OCI-M2 (cell line): ENCODE measurements at regions not wholly inside any gene's neighbourhood (a gene's known extent, or its start where the extent isn't known, plus 50 kb on each side); places are given as distances from the start of the nearest gene placed in this dataset.
"Not testable (repeated sequence)": the region's sequence is repeated elsewhere in the genome, so short reads cannot be mapped to it uniquely, and the experiment has no call there.

ENCODE experiments used
- DNase-seq: peaks from one replicate; lab custom pipeline; 2025; ENCODE audit not compliant: unreplicated experiment; lab: John Stamatoyannopoulos, UW

DNA sequence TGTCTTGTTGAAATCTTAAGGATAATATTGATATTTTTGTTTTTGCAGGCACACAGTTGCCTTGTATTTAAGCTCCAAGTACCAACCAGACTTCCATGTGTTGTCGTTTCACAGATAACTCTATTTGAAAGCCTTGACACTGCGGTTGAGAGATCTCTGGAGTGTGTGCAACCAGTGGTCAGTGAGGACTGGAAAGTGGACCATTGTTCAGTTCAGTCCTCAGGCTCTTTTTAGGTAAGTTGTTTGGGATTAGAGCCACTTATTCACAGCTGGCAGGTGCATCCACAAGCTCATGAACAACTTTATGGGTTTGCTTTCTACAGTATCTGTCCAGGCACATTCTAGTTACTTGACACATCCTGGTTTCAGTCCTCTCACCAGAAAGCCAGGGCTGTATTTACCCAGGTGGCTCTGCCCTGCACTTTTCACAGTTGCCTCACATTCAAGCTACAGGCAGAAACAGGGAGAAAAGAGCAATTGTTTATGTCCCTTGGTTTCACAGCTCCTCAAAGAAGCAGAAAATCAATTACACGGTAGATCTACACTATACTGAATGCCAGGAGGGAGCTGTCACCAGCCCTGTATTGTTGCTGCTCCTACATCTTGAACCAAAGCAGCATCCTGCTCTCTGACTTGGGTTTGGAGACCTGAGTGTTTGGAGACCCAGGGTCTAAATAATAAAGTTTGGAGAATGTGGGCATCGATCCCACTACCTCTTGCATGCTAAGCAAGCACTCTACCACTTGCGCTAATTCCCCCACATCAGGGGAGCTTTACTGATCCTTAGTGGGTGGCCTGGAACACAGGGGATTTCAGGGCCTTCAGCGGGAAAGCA is 543.3 kb downstream of the PRIM2 start:
- DNase-seq: not testable (repeated sequence)

DNA sequence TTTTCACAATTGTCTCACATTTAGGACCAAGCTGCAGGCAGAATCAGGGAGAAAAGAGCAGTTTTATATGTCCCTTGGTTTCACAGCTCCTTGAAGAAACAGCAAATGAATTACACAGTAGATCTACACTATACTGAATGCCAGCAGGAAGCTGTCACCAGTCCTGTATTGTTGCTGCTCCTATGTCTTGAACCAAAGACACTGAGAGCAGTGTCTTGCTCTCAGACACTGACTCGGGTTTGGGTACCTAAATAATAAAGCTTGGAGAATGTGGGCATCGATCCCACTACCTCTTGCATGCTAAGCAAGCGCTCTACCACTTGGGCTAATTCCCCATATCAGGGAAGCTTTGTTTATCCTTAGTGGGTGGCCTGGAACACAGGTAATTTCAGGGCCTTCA is 552.7 kb downstream of the PRIM2 start:
- DNase-seq: not testable (repeated sequence)

DNA sequence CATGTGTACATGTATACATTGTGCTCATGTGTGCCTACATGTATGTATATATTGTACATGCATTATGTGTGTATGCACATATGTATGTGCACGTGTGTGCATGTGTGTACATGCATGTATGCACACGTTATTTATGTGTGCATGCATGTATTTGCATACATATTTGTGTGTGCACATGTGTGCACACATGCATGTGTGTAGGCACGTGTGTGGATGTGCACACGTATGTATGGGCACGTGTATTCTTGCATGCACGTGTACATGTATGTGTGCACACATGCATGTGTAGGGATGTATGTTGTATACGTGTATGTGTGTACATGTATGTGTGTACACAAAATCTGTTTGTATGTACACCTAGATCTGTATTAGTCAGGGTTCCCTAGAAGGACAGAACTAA is 556.0 kb downstream of the PRIM2 start:
- not testable (repeated sequence) for DNase-seq

DNA sequence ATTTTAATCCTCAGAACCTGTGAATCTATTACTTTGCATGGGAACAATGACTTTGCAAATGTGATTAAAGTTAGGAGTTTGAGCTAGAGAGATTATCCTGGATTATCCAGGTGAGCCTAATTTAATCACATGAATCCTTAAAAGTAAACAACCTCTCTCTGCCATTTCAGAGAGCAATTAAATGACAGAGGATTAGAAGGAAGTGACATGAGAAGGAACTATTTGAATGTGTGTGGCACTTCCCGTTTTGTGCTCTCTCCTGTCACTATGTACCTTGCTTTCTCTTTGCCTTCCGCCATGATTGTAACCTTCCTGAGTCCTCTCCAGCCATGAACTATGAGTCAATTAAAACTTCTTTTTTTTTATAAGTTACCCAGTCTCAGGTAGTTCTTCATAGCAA is 559.2 kb downstream of the PRIM2 start:
- DNase-seq: not testable (repeated sequence)

DNA sequence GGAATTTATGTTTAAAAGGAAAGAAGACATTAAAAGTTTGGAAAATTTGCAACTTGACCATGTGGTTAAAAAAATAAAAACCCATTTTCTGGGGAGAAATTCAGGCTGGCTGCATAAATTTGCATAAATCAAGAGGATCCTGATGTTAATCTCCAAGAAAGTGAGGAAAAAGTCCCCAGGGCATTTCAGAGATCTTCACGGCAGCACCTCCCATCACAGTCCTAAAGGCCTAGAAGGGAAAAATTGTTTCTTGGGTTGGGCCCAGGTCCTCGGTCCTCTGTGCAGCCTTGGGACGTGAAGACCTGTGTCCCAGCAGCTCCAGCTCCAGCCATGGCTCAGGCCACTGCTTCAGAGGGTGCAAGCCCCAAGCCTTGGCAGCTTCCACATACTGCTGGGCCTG is 560.3 kb downstream of the PRIM2 start:
- not testable (repeated sequence) for DNase-seq

DNA sequence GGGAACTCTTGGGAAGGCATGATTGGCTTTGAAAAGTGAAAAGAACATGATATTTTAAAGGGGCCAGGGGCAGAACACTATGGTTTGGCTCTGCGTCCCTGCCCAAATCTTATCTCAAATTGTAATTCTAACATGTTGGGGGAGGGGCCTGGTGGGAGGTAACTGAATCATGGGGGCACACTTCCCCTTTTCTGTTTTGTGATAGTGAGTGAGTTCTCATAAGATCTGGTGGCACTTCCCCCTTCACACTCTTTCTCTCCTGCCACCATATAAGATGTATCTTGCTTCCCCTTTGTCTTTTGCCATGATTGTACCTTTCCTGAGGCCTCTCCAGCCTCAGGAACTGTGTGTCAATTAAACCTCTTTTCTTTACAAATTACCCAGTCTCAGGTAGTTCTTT is 561.4 kb downstream of the PRIM2 start:
- DNase-seq: not testable (repeated sequence)

DNA sequence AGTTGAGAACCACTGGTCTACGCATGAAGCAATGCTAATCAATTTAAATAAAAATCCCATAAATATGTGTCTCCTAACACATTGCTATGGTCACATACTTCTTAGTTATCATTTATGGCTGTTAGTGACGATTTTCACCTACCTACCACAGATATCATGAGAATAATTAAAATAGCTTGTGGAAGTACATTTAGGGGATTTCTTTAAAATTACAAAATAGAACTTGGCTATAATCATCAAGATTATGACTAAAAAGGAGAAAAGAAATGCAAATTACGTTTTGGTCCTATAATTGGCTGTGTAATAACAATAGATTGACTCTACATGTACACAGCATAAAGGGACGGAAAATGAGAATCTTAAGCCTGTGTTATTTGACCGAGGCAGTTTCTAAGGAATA is 581.4 kb downstream of the PRIM2 start:
- not testable (repeated sequence) for DNase-seq

DNA sequence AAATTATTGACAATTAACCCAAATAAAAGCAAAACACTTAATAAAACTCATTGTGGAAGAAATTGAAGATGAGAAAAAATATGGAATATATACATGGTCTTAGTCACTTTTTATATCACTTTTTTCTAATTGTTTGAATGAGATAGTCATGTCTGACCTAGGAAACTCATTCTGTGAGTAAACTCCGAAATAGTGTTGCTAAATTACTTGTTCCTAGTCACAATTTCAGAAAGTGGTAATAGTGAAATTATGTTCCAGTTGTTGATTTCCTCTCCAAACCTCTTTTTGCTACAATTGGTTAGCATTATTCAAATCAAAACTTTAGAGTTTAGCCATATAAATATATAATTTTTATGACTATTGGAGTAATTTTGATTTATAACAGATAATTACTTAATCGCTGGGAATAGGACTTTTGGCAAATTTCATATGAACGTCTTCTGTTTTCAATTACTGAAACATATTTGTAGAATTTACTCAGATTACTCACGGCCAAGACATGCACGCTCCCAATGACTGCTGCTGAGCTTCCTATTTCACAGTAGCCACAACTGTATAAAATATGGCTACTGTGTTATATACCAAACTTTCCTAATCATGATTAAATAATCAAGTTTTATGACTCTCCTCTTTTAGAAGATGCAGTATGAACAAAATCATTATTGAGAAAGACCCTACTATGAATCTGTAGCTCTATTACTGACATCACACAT is 583.4 kb downstream of the PRIM2 start:
- not testable (repeated sequence) for DNase-seq

DNA sequence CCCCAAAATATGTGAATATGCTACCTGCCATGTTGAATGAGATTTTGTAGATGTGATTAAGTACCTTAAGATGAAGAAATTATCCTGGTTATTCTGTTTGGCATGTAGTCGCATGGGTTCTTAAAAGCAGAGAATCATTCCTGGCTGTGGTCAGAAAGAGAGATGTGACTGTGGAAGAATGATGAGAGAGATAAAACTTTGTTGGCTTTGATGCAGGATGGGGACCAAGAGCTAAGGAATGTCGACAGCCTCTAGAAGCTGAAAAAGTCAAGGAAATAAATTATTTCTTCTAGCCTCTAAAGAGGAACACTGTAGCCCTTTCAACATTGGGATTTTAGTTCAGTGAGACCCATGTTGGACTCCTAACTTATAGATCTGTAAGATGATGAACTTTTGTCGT is 584.0 kb downstream of the PRIM2 start:
- not testable (repeated sequence) for DNase-seq

DNA sequence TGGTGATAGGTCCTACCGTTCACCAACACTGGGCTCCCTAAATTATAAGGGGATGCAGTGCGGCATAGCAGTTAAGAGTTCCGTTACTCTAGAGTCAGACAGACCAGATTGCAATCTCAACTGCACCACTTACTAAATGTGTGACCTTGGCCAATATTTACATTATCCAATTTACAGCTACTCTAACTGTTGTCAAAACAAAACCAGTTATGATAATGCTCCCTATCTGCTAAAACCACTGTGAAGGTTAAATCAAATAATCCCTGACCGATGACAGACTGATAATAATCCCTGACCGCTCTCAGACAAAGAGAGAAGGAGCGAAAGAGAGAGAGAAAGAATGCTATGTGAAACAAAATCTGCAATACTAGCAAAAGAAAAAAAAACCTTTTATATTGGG is 586.9 kb downstream of the PRIM2 start:
- DNase-seq: not testable (repeated sequence)

DNA sequence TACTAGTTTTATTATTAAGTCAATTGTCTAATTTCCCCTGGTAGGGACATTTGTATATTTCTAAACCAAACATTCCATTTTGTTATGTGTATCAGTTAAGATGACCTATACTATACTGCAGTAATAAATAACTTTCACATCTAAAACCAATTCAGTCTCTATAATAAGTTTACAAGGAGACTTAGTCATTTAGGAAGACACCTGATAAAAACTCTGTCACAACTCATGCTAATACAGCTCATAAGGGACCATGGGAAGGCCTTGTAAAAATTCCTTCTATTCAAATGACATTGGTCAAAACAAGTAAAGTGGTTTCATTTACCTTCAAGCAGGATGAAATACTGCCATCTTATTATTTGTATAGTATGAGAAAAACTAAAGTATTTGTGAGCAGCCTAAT is 597.9 kb downstream of the PRIM2 start:
- not testable (repeated sequence) for DNase-seq

DNA sequence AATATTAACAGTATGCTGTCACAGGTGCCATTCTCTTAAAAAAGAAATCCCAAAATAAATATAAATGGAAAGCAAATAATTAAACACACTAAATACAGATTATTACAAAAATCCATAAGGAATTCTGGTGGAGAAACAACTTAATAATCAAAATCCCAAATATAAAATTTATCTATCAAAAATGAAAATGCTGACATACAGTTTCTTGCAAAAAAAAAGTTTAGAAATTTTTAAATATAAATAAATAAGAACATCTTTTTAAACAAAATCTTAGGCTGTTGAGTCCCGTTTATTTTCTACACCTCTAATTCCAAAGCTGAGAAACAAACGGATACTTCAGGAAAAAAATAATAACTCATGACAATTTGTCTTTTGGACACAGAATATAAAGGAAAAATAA is 625.5 kb downstream of the PRIM2 start:
- not testable (repeated sequence) for DNase-seq

DNA sequence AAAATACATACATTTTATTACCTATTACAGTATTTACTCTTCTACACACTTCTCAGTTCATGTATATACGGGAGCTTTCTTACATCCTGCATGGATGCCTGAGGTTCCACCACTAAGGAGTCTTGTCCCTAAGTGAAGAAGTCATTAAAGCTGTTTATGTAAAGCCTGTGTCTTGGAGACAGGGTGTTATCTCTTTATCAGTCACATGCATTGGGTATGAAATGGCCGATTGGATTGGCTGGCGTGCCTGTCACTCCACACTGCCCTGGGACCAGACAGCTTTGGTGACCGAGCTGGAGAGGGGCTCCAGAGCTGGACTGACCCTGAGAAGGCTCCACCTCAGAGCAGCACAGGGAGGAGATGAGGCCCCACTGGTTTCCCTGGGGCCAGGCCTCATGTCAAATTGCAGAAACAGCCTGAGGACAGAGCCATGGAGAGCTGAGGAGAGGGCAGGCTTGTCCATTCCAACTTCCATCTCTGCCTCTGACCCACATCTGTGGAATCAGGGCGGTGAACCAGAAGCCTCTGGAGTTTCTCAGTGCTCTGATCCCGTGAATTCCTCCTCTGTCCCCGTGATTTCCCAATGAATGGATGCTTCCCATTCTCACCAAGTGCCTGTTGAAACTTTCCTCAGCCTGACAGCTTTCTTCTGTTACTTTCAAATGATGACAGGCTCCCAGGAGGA is 628.8 kb downstream of the PRIM2 start:
- DNase-seq: not testable (repeated sequence)

DNA sequence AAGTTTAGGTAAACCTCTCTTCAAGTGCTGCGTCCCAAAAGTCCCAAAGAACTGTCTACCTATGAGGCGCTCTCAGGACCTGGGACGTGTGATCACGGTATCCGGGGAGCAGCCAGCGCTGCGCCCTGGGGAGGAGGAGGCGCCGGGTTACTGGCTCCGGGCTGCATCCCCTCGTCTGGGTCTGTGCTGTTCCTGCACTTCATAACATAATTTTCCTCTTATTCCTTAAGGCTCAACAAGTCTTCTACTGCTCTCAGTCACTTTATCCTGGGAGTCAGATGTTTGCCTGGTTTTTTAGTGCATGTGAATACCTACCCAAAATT is 629.3 kb downstream of the PRIM2 start:
- DNase-seq: not testable (repeated sequence)

DNA sequence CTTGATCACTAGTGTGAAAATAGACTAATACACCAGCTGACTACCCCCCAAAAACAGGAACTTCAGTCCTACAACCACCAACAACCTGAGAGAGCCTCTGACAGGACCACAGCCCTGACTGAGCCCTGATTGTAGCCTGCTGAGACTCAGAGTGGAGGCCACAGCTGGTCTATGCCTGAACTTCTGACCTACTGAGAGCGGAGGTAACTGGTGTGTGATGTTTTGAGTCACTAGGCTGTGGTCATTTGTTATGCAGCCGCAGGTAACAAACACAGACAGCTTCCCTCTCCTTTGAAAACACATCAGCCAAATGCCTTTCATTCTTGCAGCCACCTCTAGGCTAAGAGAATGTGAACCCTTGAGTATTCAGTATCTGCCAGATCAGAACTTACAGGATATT is 631.1 kb downstream of the PRIM2 start:
- not testable (repeated sequence) for DNase-seq

DNA sequence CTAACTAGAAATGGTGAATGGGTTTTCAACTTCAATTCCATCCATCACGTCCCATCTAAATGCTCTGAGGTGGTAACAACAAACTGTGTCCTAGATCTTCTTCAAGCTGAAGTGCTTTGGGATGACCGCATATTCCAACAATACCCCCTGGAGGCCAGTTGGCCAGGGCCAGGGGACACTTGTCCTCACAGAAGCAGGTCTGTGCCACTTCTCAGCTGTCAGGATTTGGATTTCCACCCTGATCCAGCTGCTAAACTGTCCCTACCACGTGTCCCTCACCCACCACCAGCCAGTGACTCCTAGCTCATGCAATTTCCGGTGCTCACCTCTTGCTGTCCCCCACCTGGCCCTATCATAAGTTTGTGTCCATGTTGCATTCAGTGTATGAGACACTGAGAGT is 633.0 kb downstream of the PRIM2 start:
- not testable (repeated sequence) for DNase-seq

DNA sequence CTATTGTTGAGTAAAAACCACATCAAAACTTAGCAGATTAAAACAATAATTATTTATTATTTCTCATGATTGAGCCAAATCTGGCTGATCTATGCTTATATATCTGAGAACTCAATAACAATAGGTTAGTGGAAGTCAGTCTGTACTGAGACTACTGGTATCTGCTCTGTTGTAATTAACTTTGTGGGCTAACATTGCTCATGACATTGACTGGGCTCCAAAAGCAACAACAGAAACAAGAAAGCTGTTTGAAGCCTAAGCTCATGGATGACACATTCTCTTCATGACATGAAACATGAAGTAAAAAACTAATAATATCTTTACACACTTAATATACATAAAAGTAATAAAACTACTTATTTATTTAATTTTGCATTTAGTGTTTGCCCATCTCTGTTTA is 649.3 kb downstream of the PRIM2 start:
- DNase-seq: not testable (repeated sequence)

DNA sequence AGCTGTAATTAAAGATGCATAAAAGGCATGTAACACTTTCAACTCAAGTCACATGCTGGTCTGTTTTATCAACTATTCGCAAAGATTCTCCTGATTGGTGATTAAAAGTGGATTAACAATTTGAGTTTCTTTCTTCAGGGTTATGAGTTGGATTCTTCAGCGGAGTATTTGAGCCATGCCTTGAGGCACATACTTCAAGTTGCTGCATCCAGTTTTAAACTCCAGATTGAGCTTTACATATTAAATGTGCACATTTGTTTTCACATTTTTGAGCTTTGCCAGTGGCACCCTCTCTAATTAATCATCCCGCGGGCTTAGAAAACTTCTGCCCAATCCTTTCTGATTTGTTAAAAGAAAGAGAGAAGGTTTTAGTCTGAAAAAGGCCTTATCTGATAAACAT is 654.5 kb downstream of the PRIM2 start:
- not testable (repeated sequence) for DNase-seq

DNA sequence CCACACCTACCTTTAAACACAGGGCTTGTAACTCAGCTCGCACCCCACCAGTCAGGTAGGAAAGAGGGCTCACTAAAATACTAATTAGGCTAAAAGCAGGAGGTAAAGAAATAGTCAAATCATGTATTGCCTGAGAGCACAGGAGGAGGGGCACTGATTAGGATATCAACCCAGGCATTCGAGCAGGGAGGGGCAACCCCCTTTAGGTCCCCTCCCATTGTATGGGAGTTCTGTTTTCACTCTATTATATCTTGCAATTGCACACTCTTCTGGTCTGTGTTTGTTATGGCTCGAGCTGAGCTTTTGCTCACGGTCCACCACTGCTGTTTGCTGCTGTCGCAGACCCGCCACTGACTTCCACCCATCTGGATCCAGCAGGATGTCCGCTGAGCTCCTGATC is 657.2 kb downstream of the PRIM2 start:
- DNase-seq: no peak

DNA sequence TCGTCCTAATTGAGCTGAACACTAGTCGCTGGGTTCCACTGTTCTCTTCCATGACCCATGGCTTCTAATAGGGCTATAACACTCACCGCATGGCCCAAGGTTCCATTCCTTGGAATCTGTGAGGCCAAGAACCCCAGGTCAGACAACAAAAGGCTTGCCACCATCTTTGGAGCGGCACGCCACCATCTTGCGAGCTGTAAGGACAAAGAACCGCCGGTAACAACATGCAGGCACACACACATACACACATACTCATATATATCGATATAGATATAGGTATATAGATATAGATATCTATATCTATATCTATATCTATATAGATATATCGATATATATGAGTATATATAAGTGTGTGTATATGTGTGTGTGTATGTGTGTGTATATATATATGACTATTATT is 657.7 kb downstream of the PRIM2 start:
- DNase-seq: not testable (repeated sequence)

DNA sequence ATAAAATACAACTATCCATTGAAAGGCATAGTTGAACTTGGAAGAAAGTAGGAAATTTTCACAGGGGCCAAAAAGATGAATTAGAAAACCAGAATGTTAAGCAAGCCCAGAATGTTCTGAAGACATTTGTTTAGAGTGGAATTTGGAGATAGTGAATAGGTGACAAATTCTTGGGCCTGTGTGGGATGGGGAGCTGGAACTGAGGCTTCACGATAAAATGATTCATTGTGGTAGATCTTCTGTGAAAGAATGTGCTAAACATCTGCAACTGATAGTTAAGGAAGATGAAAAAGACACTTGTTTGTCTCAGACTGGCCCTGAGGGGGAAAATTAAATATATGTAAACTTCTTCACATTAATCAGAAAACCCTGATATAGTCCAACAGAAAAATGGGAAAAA is 658.9 kb downstream of the PRIM2 start:
- DNase-seq: not testable (repeated sequence)

DNA sequence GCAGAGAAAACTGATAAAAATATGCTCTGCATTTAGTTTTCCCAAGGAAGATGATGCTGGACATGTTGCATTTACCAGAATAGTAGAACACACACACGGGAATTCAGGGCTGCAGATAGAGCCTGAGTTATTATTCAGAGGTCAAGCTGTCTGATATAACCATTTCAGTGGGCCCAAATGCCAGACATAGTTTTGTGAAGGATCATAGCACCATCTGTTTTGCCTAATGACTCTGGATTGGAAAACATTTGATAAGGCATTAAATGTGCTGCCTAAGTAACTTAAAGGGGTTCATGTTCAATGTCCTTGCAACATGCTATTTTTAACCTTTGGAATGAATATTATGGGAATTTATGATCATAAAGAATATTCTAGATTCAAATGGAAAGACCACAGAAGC is 666.2 kb downstream of the PRIM2 start:
- DNase-seq: not testable (repeated sequence)
